Muscle of leg (tissue), 3 donors: ENCODE measurements at regions not wholly inside any gene's neighbourhood (a gene's known extent, or its start where the extent isn't known, plus 50 kb on each side); places are given as distances from the start of the nearest gene placed in this dataset.

Experiments
- DNase-seq: peaks from one replicate; pipeline ENCODE4 v3.0.0; 2013
- H3K27ac ChIP-seq: one replicate; pipeline ENCODE4 v1.5.1; 2013; ENCODE audit warnings: mild to moderate bottlenecking, low read length, control low read depth
- H3K27me3 ChIP-seq: one replicate; pipeline ENCODE4 v1.6.1; 2013; ENCODE audit warnings: low read length; ENCODE audit not compliant: control insufficient read depth, insufficient read depth
- H3K36me3 ChIP-seq: one replicate; pipeline ENCODE4 v1.6.1; 2013; ENCODE audit warnings: low read length; ENCODE audit not compliant: control insufficient read depth, insufficient read depth
- H3K4me1 ChIP-seq: one replicate; pipeline ENCODE4 v1.6.1; 2013; ENCODE audit warnings: low read length; ENCODE audit not compliant: control insufficient read depth, insufficient read depth
- H3K4me3 ChIP-seq: one replicate; pipeline ENCODE4 v1.5.1; 2013; ENCODE audit warnings: low read length, control low read depth
- H3K9me3 ChIP-seq: replicated peaks from 2 replicates; pipeline ENCODE4 v1.6.1; 2013; ENCODE audit warnings: low read depth, low read length; ENCODE audit not compliant: control insufficient read depth
- WGBS: methylation state at CpG from one replicate; pipeline ENCODE4 v1.1.5; 2013; ENCODE audit warnings: missing lambda C conversion rate; ENCODE audit not compliant: insufficient coverage; 5-methylcytosine and 5-hydroxymethylcytosine counted together

DNA sequence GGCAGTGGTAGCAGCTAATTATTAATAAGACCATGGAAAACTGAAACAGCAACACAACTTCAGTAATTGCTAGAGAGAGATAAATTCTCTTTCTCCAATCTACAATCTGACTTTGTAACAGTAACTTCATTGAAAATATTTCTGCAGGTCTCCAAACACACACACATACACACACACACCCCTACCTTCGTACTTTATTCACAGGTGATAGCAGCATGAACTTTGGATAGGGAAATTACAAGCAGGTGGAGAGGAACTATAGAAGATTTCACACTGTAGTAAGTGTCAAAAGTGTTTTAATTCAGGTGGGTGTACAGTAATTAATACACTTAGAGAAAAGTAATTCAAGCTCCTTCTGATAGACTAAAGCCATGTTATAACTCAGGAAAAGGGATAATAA lies 587.5 kb downstream of the TUSC7 start:
- no CpG with 5 or more reads among the region's 1 CpG for WGBS
- Histone ChIP-seq H3K27me3 (no peaks in the 10 kb centered on the region), H3K4me1 (no peaks in the 10 kb centered on the region), H3K27ac (no peak overlapping the region), H3K36me3 (no peaks in the 10 kb centered on the region), H3K4me3 (no peak overlapping the region), H3K9me3 (no peaks in the 10 kb centered on the region)
- no peak for DNase-seq

DNA sequence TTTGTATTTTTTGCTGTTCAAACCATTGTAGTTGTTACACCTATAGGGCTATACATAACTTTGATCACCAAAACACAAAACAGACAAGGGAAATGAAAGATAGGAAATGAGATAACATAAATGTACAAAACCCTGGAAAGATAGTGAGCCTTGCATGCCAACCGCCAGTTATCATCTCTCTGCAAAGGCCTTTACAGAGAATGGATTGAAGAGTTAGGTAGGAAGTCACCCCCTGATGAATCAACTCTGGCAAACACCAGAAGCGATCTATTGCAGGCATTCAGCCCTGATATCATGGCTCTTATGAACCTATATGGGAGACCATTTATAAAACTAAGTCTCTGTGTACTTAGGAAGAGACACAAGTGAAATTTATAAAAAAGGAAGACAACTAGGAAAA lies 588.0 kb downstream of the TUSC7 start:
- Histone ChIP-seq H3K4me1 (no peaks in the 10 kb centered on the region), H3K27ac (no peak overlapping the region), H3K4me3 (no peak overlapping the region), H3K27me3 (no peaks in the 10 kb centered on the region), H3K36me3 (no peaks in the 10 kb centered on the region), H3K9me3 (no peaks in the 10 kb centered on the region)
- WGBS: no CpG with 5 or more reads among the region's 2 CpGs
- no peak for DNase-seq

DNA sequence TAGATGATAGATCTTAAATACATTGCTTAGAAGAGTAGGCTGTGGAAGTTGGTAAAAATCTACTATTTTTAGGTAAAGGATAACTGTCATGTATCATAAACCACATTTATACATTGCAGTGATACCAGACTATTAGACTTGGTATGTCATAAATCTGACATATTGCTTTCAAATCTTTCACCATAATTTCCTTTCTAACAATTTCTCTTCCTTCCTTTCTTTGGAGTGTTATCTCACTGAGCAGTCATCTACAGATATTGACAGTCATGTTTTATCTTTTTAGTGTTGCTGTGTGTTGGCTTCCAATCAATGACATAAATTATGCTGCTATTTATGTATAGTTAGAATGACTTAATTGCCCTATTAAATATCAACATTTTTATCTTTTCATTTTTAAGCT lies 588.7 kb downstream of the TUSC7 start:
- H3K9me3 ChIP-seq: no peaks in the 10 kb centered on the region
- no peaks in the 10 kb centered on the region for H3K4me1 ChIP-seq
- H3K4me3 ChIP-seq: no peak overlapping the region
- no peaks in the 10 kb centered on the region for H3K36me3 ChIP-seq
- no peak overlapping the region for H3K27ac ChIP-seq
- H3K27me3 ChIP-seq: no peaks in the 10 kb centered on the region
- no peak for DNase-seq

DNA sequence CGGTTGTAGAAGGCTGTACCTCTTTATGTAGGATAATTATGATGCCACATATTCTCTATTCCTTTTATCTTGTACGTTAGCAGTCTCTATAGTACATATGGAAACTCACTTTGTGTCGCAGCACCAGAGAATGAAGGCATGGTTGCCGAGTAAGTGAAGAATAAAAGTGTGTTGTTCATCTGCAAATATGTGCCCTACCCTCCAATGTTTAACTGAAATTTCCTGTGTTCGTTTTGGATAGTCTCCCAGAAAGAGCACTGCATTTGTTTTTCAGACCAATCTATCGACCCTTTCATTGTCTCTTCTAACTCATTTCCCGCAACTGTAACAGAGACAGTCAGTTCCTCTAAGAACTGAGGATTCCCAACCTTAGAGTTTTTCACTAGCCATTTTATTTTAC lies 592.8 kb downstream of the TUSC7 start:
- H3K27ac ChIP-seq: no peak overlapping the region
- no peaks in the 10 kb centered on the region for H3K27me3 ChIP-seq
- no peaks in the 10 kb centered on the region for H3K4me1 ChIP-seq
- H3K36me3 ChIP-seq: no peaks in the 10 kb centered on the region
- H3K4me3 ChIP-seq: no peak overlapping the region
- no peaks in the 10 kb centered on the region for H3K9me3 ChIP-seq
- WGBS: no CpG with 5 or more reads among the region's 7 CpGs
- no peak for DNase-seq

DNA sequence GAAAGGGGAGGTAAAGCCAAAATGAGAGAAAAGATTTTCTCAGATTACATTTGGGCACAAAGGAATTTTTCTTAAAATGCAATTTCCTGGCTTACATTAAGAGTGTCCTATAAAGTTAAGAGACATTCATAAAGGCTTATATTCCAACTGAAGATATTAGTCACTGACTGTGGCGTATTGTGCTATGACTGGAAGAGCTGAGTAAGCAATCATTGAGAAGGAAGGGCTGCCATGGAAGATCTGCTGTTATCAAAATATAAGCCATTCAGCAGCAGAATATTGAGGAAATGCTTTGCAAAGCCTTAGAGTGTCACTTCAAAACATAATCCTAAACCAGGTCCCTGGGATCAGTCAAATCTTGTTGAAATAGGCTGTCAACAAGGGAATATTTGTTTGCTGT lies 593.9 kb downstream of the TUSC7 start:
- Histone ChIP-seq H3K4me1 (no peaks in the 10 kb centered on the region), H3K27ac (no peak overlapping the region), H3K27me3 (no peaks in the 10 kb centered on the region), H3K36me3 (no peaks in the 10 kb centered on the region), H3K9me3 (no peaks in the 10 kb centered on the region), H3K4me3 (no peak overlapping the region)
- DNase-seq: no peak
- no CpG with 5 or more reads among the region's 1 CpG for WGBS

DNA sequence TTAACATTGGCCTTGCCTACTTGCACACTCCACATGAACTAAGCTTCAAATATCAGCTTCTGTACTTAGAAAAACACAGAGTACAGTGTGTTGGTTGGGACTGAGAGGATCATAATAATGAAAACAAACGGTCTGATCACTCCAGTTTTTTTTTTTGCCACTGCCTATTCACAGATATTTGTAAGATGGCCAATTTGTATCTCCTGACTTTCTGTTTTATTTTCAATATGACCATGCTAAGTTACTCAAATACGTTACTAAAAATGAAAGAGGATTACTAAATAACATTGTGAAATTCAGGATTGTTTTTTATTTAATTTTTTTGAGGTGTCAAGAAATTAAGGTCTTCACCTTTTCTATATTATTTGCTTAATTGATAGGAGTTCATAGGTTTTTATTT lies 595.1 kb downstream of the TUSC7 start:
- no peaks in the 10 kb centered on the region for H3K9me3 ChIP-seq
- H3K36me3 ChIP-seq: no peaks in the 10 kb centered on the region
- H3K27me3 ChIP-seq: no peaks in the 10 kb centered on the region
- no peaks in the 10 kb centered on the region for H3K4me1 ChIP-seq
- WGBS: no CpG with 5 or more reads among the region's 2 CpGs
- H3K27ac ChIP-seq: no peak overlapping the region
- no peak overlapping the region for H3K4me3 ChIP-seq
- DNase-seq: no peak

DNA sequence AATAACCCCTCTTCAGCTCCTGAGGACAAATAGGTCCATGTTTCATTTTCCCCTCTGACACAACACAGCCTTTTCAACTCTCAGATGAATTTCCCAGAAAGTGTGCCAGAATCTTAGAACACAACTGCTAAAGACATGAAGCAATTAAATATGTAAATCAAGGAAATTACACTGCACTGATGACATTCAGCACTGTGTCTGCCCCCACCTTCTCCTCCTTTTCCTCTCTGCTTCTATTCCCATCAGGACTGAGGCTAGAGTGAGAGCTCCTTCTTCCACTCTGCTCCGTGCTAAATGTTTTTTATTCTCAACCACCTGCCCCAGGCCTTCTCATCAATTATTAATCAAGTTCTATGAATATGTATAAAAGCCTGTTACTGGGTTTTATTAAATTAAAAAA lies 596.1 kb downstream of the TUSC7 start:
- no peaks in the 10 kb centered on the region for H3K9me3 ChIP-seq
- H3K4me1 ChIP-seq: no peaks in the 10 kb centered on the region
- no peak for DNase-seq
- WGBS: no CpG with 5 or more reads among the region's 1 CpG
- H3K36me3 ChIP-seq: no peaks in the 10 kb centered on the region
- no peaks in the 10 kb centered on the region for H3K27me3 ChIP-seq
- H3K27ac ChIP-seq: no peak overlapping the region
- no peak overlapping the region for H3K4me3 ChIP-seq

DNA sequence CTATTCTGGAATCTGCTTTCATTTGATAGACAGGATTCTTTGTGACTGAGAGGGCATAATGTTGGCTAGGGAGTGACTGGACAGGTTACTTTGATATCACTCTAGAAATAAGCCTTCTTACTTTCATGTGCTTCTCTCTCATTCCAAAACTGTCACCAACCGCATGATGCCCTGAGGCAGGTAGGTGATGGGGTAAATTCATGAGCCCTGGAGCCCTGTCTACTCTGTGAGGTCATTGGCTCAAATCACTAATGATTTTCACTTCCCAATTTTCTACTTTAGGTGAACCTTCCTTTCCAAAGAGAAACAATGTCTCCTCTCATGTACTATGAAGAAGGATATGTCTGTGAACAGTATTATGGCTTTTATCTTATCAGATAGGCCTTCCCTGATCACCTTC lies 596.7 kb downstream of the TUSC7 start:
- Histone ChIP-seq H3K4me1 (no peaks in the 10 kb centered on the region), H3K4me3 (no peak overlapping the region), H3K9me3 (no peaks in the 10 kb centered on the region), H3K36me3 (no peaks in the 10 kb centered on the region), H3K27me3 (no peaks in the 10 kb centered on the region), H3K27ac (no peak overlapping the region)
- WGBS: no CpG with 5 or more reads among the region's 1 CpG
- no peak for DNase-seq

DNA sequence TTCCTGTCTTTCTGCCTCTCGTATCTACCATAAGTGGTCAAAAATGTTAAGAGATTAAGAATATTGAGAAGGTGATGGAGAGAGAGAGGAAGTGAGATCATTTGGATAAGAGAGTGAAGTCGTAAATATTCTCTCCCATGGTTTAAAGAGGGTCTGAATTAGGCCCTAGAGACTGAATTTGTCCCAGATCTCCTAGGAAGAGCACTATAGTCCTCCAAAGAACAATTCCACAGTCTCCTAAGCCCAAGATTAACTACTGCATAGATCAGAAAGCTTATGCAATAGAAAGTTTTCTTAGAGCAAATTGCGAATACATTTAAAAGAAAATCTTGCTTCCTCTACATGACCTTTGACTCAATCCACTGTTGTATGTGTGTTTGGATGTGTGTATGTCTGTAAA lies 598.8 kb downstream of the TUSC7 start:
- no peaks in the 10 kb centered on the region for H3K4me1 ChIP-seq
- no peak overlapping the region for H3K4me3 ChIP-seq
- H3K9me3 ChIP-seq: no peaks in the 10 kb centered on the region
- H3K36me3 ChIP-seq: no peaks in the 10 kb centered on the region
- H3K27ac ChIP-seq: no peak overlapping the region
- no CpG with 5 or more reads among the region's 3 CpGs for WGBS
- DNase-seq: no peak
- no peaks in the 10 kb centered on the region for H3K27me3 ChIP-seq

DNA sequence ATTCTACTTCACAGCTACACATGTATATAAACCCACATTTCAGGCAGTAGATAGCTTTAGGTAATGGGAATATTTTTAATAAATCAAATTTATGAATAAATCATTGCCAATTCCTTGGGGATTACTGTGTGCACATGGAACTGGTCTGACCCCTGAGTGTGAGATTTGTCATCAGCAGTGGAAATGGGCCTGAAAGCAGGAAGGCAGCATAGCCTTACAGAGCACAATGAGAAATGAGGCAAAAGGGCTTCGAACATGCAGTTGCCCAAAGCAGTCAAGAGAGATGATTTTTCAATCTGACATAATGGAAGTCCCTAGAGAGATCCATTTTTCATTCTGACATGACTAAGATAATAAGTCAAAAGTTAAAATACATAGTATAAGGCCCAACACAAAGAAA lies 599.2 kb downstream of the TUSC7 start:
- no peak overlapping the region for H3K4me3 ChIP-seq
- 83% methylated on average over 1 of the region's 1 CpG for WGBS
- no peak for DNase-seq
- H3K36me3 ChIP-seq: no peaks in the 10 kb centered on the region
- no peaks in the 10 kb centered on the region for H3K9me3 ChIP-seq
- H3K27ac ChIP-seq: no peak overlapping the region
- no peaks in the 10 kb centered on the region for H3K27me3 ChIP-seq
- no peaks in the 10 kb centered on the region for H3K4me1 ChIP-seq

DNA sequence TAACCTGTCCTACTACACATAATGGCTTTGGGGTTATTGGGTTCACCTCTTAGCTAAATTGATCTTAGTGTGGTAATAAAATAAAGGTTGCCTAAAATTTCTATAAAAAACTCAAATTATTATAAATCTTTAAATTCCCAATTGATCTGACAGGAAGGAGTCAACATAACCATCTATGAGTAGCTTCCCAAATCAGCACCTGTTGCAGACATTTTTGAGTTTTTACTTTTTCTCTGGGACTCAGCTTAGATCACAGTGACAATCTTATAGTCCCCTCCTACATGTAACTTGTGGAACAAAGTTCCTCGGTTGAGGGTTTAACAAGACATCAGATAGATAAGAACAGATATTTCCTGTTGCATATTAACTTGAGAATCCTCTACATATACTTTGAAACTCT lies 601.0 kb downstream of the TUSC7 start:
- Histone ChIP-seq H3K9me3 (no peaks in the 10 kb centered on the region), H3K36me3 (no peaks in the 10 kb centered on the region), H3K4me3 (no peak overlapping the region), H3K27me3 (no peaks in the 10 kb centered on the region), H3K27ac (no peak overlapping the region), H3K4me1 (no peaks in the 10 kb centered on the region)
- WGBS: no CpG with 5 or more reads among the region's 1 CpG
- no peak for DNase-seq
